H1 (cell line): ENCODE measurements at regions not wholly inside any gene's neighbourhood (a gene's known extent, or its start where the extent isn't known, plus 50 kb on each side); places are given as distances from the start of the nearest gene placed in this dataset.

Experiments used
- CTCF ChIA-PET: fragments of 300-600 bp; sonication (Branson Sonifier 250); formaldehyde crosslinking; loops from one replicate; lab custom pipeline; 2021; ENCODE audit not compliant: partially characterized antibody; lab: Charles Lee
- POLR2A ChIA-PET: fragments of 300-600 bp; sonication (Branson Sonifier 250); formaldehyde crosslinking; loops from one replicate; lab custom pipeline; 2021; ENCODE audit warnings: inconsistent platforms; ENCODE audit not compliant: partially characterized antibody; lab: Charles Lee
- DNase-seq, 2 experiments: peaks; one replicate each; pipeline versions ENCODE4 v3.0.0 to v3.0.0-alpha.2; 2010 to 2022; ENCODE audit warnings: low spot score in 2 of 2, low read depth in 1 of 2, mixed read lengths in 1 of 2
- FAIRE-seq: peaks from 2 replicates; lab custom pipeline; 2011; peaks lifted over from hg19 to GRCh38; lab: Jason Lieb, UNC
- H2AFZ ChIP-seq: 2 replicates; pipeline ENCODE4 v1.8.1; 2012; ENCODE audit warnings: low read length, inconsistent platforms
- H2AK5ac ChIP-seq: 2 replicates; pipeline ENCODE4 v1.6.1; 2013; ENCODE audit warnings: low read depth, low read length
- H2BK120ac ChIP-seq: replicated peaks from 2 replicates; pipeline ENCODE3; 2013; ENCODE audit warnings: low read depth, low read length, inconsistent platforms
- H2BK12ac ChIP-seq: 2 replicates; pipeline ENCODE4 v1.6.1; 2013; ENCODE audit warnings: low read depth, low read length
- H2BK15ac ChIP-seq: 2 replicates; pipeline ENCODE4 v1.6.1; 2013; ENCODE audit warnings: low read length
- H2BK20ac ChIP-seq: 2 replicates; pipeline ENCODE4 v1.6.1; 2013; ENCODE audit warnings: low read length
- H2BK5ac ChIP-seq: 2 replicates; pipeline ENCODE4 v1.6.1; 2013; ENCODE audit warnings: low read depth, low read length
- H3K14ac ChIP-seq: 2 replicates; pipeline ENCODE4 v1.6.1; 2013; ENCODE audit warnings: inconsistent platforms; ENCODE audit not compliant: insufficient read length
- H3K18ac ChIP-seq: 2 replicates; pipeline ENCODE4 v1.6.1; 2013; ENCODE audit warnings: low read length; ENCODE audit errors: extremely low read depth
- H3K23ac ChIP-seq: 2 replicates; pipeline ENCODE4 v1.6.1; 2013; ENCODE audit warnings: inconsistent platforms; ENCODE audit not compliant: insufficient read length
- H3K23me2 ChIP-seq: 2 replicates; pipeline ENCODE4 v1.6.1; 2013; ENCODE audit warnings: low read depth, low read length
- H3K27ac ChIP-seq: 2 replicates; pipeline ENCODE4 v1.6.1; 2011; ENCODE audit warnings: low read depth, low read length, inconsistent platforms
- H3K27me3 ChIP-seq, 4 experiments: replicated peaks in 1 of 4; 1 replicate in 1 of 4; 2 replicates in 3 of 4; pipeline versions ENCODE4 v1.6.1 to v1.8.1; 2011 to 2013; ENCODE audit warnings: low read length in 3 of 4, mild to moderate bottlenecking in 3 of 4, inconsistent platforms in 2 of 4, mixed read lengths in 2 of 4, moderate library complexity in 1 of 4; ENCODE audit not compliant: control insufficient read depth in 3 of 4, insufficient read depth in 3 of 4; ENCODE audit errors: extremely low read depth in 1 of 4
- H3K36me3 ChIP-seq, 4 experiments: 2 replicates each; pipeline versions ENCODE4 v1.6.1 to v1.8.1; 2011 to 2013; ENCODE audit warnings: mild to moderate bottlenecking in 4 of 4, low read length in 3 of 4, moderate library complexity in 2 of 4, control low read depth in 1 of 4, inconsistent platforms in 1 of 4; ENCODE audit not compliant: insufficient read depth in 4 of 4, control insufficient read depth in 2 of 4
- H3K4ac ChIP-seq: replicated peaks from 2 replicates; pipeline ENCODE3; 2013; ENCODE audit warnings: low read length, low read depth, mixed read lengths, inconsistent platforms; ENCODE audit not compliant: insufficient read length
- H3K4me1 ChIP-seq, 4 experiments: replicated peaks in 1 of 4; 1 replicate in 1 of 4; 2 replicates in 3 of 4; pipeline versions ENCODE4 v1.6.1 to v1.8.1; 2011 to 2013; ENCODE audit warnings: low read length in 3 of 4, inconsistent platforms in 2 of 4, mixed read lengths in 1 of 4; ENCODE audit not compliant: insufficient read depth in 4 of 4, control insufficient read depth in 3 of 4
- H3K4me2 ChIP-seq, 2 experiments: 2 replicates each; pipeline versions ENCODE4 v1.6.1 to v1.8.1; 2011 to 2013; ENCODE audit warnings: low read depth in 2 of 2, low read length in 2 of 2, control low read depth in 1 of 2, inconsistent platforms in 1 of 2, mild to moderate bottlenecking in 1 of 2; ENCODE audit not compliant: insufficient read depth in 1 of 2
- H3K4me3 ChIP-seq, 4 experiments: fragments of 200-600, 300-600 bp in 1 of 4; sonication (generic), shearing (Covaris generic), sonication (Bioruptor Twin) in 1 of 4; 2 replicates each; pipeline versions ENCODE4 v1.5.1 to v1.8.1; 2011 to 2016; ENCODE audit warnings: low read length in 4 of 4, low read depth in 3 of 4, control low read depth in 2 of 4, inconsistent platforms in 2 of 4, mild to moderate bottlenecking in 2 of 4, mixed read lengths in 1 of 4, moderate library complexity in 1 of 4; ENCODE audit not compliant: insufficient read depth in 2 of 4; ENCODE audit errors: extremely low read depth in 1 of 4
- H3K56ac ChIP-seq: replicated peaks from 2 replicates; pipeline ENCODE3; 2013; ENCODE audit warnings: low read depth, mild to moderate bottlenecking, mixed read lengths, low read length, inconsistent platforms; ENCODE audit not compliant: insufficient read length
- H3K79me1 ChIP-seq: 2 replicates; pipeline ENCODE4 v1.6.1; 2013; ENCODE audit warnings: low read depth, low read length, control low read depth
- H3K79me2 ChIP-seq, 2 experiments: 2 replicates each; pipeline versions ENCODE4 v1.6.1 to v1.8.1; 2012 to 2013; ENCODE audit warnings: low read length in 2 of 2, mild to moderate bottlenecking in 2 of 2, inconsistent platforms in 1 of 2; ENCODE audit not compliant: insufficient read depth in 2 of 2, control insufficient read depth in 1 of 2
- H3K9ac ChIP-seq, 4 experiments: replicated peaks in 1 of 4; 1 replicate in 1 of 4; 2 replicates in 3 of 4; pipeline versions ENCODE4 v1.6.1 to v1.8.1; 2011 to 2013; ENCODE audit warnings: low read depth in 3 of 4, low read length in 3 of 4, control low read depth in 2 of 4, mild to moderate bottlenecking in 2 of 4, moderate library complexity in 2 of 4, inconsistent platforms in 1 of 4; ENCODE audit errors: extremely low read depth in 1 of 4
- H3K9me3 ChIP-seq, 2 experiments: 2 replicates each; pipeline versions ENCODE4 v1.6.1 to v1.8.1; 2012 to 2013; ENCODE audit warnings: mild to moderate bottlenecking in 2 of 2, moderate library complexity in 2 of 2, control low read depth in 1 of 2, inconsistent platforms in 1 of 2, low read depth in 1 of 2, low read length in 1 of 2, mixed read lengths in 1 of 2; ENCODE audit not compliant: insufficient read depth in 2 of 2
- H4K20me1 ChIP-seq, 2 experiments: replicated peaks in 1 of 2; 2 replicates each; pipeline versions ENCODE3 to v1.8.1; 2011 to 2013; ENCODE audit warnings: inconsistent platforms in 2 of 2, low read length in 2 of 2, mild to moderate bottlenecking in 1 of 2; ENCODE audit not compliant: insufficient read depth in 2 of 2, control insufficient read depth in 1 of 2
- H4K5ac ChIP-seq: 2 replicates; pipeline ENCODE4 v1.6.1; 2013; ENCODE audit warnings: low read length, low read depth, mixed read lengths, inconsistent platforms; ENCODE audit not compliant: insufficient read length
- H4K8ac ChIP-seq: 2 replicates; pipeline ENCODE4 v1.8.0; 2013; ENCODE audit warnings: mild to moderate bottlenecking, moderate library complexity, low read length, inconsistent platforms; ENCODE audit not compliant: insufficient read depth; ENCODE audit errors: extremely low read depth
- H4K91ac ChIP-seq: replicated peaks from 2 replicates; pipeline ENCODE3; 2013; ENCODE audit warnings: low read length, mixed read lengths, inconsistent platforms; ENCODE audit not compliant: insufficient read length
- SP2 ChIP-seq: IDR thresholded peaks from 2 replicates; pipeline ENCODE4 v1.6.1; 2012; ENCODE audit warnings: mild to moderate bottlenecking, low read length, inconsistent platforms
- SP4 ChIP-seq: IDR thresholded peaks from 2 replicates; pipeline ENCODE4 v1.6.1; 2012; ENCODE audit warnings: low read length, inconsistent platforms
- ZNF274 ChIP-seq: IDR thresholded peaks from 2 replicates; pipeline ENCODE4 v1.7.0; 2012; ENCODE audit warnings: low read length, borderline replicate concordance; ENCODE audit errors: extremely low read depth
- WGBS, 2 experiments: shearing (Covaris generic) in 1 of 2; methylation state at CpG; one replicate each; pipeline versions ENCODE4 v1.1.6 to v1.1.7; 2013 to 2015; ENCODE audit warnings: low lambda C conversion rate in 2 of 2, mixed read lengths in 2 of 2, inconsistent platforms in 1 of 2, low coverage in 1 of 2, missing lambda C conversion rate in 1 of 2; ENCODE audit not compliant: insufficient replicate concordance in 2 of 2, insufficient coverage in 1 of 2, insufficient read length in 1 of 2; ENCODE audit errors: extremely low coverage in 1 of 2, missing lambda C conversion rate in 1 of 2; 5-methylcytosine and 5-hydroxymethylcytosine counted together

DNA sequence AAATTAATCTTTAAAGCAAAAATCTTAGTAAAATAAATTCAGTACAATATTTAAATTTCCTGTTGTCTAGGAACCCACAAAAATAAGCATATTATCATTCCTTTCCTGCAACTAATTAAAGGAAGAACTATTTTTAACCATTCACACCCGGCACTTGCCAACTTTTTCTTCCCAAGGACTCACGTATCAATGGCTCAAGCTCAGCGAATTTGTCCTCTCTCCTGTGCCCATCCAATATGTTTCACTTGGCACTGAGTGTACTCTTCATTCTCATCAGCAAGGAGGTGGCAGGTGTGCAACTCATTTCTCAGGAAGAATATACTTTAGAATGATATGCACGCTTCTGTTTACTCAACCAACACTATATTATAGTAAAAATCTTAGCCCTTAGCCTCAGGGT, 419.4 kb downstream of the C6orf118 start:
- Histone ChIP-seq H3K23me2 (no peaks in the 10 kb centered on the region), H3K9ac (no peak overlapping the region), H3K14ac (no peak overlapping the region), H3K79me1 (no peaks in the 10 kb centered on the region), H3K79me2 (no peaks in the 10 kb centered on the region), H3K18ac (no peak overlapping the region), H4K5ac (no peak overlapping the region), H2BK15ac (no peak overlapping the region), H3K27me3 (no peaks in the 10 kb centered on the region), H3K4me3 (no peak overlapping the region), H2AFZ (no peak overlapping the region), H3K4ac (no peak overlapping the region), H2AK5ac (no peak overlapping the region), H3K27ac (no peak overlapping the region), H4K20me1 (no peaks in the 10 kb centered on the region), H3K36me3 (no peaks in the 10 kb centered on the region), H4K91ac (no peak overlapping the region), H3K23ac (no peak overlapping the region), H3K9me3 (no peaks in the 10 kb centered on the region), H3K4me1 (no peaks in the 10 kb centered on the region), H3K4me2 (no peak overlapping the region), H2BK12ac (no peak overlapping the region), H2BK120ac (no peak overlapping the region), H2BK20ac (no peak overlapping the region), H3K56ac (no peak overlapping the region), H4K8ac (no peak overlapping the region), H2BK5ac (no peak overlapping the region)
- 96% methylated on average over 4 of the region's 4 CpGs; no CpG with 5 or more reads in 1 of the 2 experiments for WGBS, 2 experiments
- POLR2A ChIA-PET = no interaction called here
- DNase-seq (no peak), FAIRE-seq (no peak)
- no peak for TF ChIP-seq SP2
- no peak for TF ChIP-seq ZNF274
- TF ChIP-seq SP4 = no peak
- CTCF ChIA-PET = no interaction called here
